ENCODE measurements at regions not wholly inside any gene's neighbourhood (a gene's known extent, or its start where the extent isn't known, plus 50 kb on each side); places are given as distances from the start of the nearest gene placed in this dataset.

DNA sequence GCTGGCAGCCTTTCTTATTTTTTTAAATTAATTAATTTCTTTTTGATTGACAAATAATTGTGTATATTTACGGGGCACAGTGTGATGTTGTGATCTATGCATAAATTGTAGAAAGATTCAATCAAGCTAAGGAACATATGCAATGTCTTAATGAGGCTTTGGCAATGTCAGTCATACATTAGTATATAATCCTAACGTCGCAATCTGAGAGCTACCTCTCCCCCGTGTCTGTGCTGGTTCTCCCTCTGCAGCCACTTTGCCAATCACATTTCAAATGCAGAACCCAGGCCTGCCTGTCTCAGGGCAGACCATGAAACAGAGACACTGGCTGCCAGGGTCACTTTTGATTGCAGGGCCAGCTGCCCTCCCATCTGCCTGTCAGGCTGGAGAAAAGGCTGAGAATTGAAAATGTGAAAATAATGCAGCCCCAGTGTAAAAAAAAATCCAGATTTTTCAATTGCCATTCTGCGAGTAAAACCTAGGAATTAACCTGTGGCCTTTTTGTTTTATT is 56.3 kb downstream of the SLC24A2 start:
- DNase-seq (ENCODE audit: low read depth): no peak
- no peak for TF ChIP-seq CTCF (IDR thresholded peaks at IDR 0.05; ENCODE audit: insufficient read depth, low read depth, low read length)
- no peak overlapping the region for H3K4me3 ChIP-seq (ENCODE audit: low read depth, low read length)

DNA sequence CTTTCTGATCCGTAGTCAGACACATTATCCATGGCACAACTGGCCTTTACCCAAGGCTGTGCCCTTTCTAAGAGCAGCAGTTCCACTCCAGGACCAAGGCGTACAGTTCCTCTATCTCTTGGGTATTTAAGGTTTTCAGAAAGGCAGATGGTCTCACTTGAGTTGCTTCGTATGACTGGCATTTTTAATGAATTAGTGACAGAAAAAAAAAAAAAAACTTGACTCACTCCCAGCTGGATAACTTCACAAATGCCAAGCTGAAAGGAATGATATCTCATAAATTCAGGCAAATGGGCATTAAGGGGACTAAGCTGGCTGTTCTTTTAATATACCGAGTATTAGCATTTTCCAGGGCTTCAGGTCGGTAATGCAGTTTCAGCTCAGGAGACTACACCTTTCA is 60.7 kb downstream of the SLC24A2 start:
- DNase-seq (ENCODE audit: low read depth): no peak
- H3K4me3 ChIP-seq (ENCODE audit: low read depth, low read length): no peak overlapping the region
- no peak for TF ChIP-seq CTCF (IDR thresholded peaks at IDR 0.05; ENCODE audit: insufficient read depth, low read depth, low read length)

DNA sequence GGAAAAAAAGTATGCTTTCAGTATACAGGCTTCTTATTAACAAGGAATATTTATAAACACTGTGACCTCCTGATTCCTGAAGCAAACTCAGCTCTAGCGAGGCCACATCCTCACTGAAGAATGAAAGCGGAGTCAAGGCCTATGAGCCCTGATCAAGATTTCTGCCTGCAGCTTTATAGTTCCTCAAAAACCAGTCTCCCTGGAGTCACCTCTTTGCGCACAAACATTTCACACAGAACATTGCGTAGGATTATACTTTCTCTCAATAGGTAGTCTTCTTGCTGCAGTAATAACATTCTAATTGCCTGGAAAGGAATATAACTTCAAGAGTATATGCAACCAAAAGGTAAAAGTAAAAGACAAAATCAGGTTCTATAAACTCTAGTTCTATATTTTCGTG is 62.9 kb downstream of the SLC24A2 start:
- DNase-seq (ENCODE audit: low read depth): no peak
- TF ChIP-seq CTCF (IDR thresholded peaks at IDR 0.05; ENCODE audit: insufficient read depth, low read depth, low read length): no peak
- no peak overlapping the region for H3K4me3 ChIP-seq (ENCODE audit: low read depth, low read length)

GRCh38 chr9:19720377-19720776 is 68.5 kb downstream of the SLC24A2 start:
- peak; percentile 38 for DNase-seq (ENCODE audit: low read depth)
- no peak for TF ChIP-seq CTCF (IDR thresholded peaks at IDR 0.05; ENCODE audit: insufficient read depth, low read depth, low read length)
- no peak overlapping the region for H3K4me3 ChIP-seq (ENCODE audit: low read depth, low read length)

DNA sequence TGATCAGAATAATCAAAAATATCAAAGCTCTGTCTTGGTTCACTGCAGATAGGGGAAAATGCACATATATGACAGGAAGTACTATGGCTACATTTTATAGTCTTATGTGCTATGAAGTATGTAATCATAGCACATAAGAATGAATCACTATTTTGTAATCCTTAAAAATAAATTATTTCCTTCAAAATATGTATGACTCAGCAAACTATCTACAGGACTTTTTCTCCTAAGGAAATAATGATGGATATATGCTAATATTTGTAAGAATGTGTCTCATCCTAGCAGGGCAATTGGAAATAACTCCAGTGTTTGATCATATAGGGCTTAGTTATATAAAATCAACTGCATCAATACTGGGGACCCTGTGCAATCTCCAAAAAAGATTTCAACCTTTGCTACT is 85.1 kb downstream of the SLC24A2 start:
- no peak for TF ChIP-seq CTCF (IDR thresholded peaks at IDR 0.05; ENCODE audit: insufficient read depth, low read depth, low read length)
- DNase-seq (ENCODE audit: low read depth): no peak
- H3K4me3 ChIP-seq (ENCODE audit: low read depth, low read length): no peak overlapping the region

DNA sequence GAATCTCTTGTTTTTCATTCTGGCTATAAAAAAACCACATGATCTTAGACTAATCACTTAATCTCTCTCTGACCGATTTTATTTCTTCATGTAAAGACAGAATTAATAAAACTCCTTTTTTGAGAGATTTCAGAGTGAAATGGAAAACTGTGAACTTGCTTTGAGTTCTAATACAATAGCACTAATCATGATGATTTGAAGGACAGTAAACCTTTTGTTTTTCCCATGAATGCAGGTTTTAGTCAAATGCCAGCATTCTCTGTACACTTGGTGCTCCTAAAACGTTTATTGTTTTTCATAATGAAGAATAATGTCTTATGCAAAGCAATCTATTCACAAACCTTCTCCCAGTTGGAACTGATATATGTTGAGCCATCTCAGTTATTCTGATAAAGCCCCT is 86.8 kb downstream of the SLC24A2 start:
- H3K4me3 ChIP-seq (ENCODE audit: low read depth, low read length): no peak overlapping the region
- DNase-seq (ENCODE audit: low read depth): no peak
- TF ChIP-seq CTCF (IDR thresholded peaks at IDR 0.05; ENCODE audit: insufficient read depth, low read depth, low read length): no peak

DNA sequence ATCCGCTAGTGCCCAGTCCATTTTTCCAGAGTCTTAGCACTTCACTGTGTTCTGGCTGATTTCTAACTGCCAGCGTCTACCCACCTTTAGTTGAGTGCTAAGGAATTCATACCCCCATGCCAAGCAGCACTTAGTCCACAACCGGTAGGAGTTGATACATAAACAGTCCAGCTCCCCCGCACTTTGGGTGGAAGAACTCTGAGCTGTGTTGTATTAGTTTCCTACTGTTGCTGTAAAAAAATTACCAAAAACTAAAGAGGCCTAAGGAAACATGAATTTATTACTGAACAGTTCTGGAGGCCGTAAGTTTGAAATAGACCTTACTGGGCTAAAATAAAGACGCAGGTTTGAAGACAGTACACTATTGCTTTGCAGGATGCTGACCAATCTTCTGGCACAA is 87.6 kb downstream of the SLC24A2 start:
- DNase-seq (ENCODE audit: low read depth): no peak
- H3K4me3 ChIP-seq (ENCODE audit: low read depth, low read length): no peak overlapping the region
- no peak for TF ChIP-seq CTCF (IDR thresholded peaks at IDR 0.05; ENCODE audit: insufficient read depth, low read depth, low read length)

Measured in fibroblast of villous mesenchyme (primary cell).